SK-N-SH (cell line): ENCODE measurements at regions not wholly inside any gene's neighbourhood (a gene's known extent, or its start where the extent isn't known, plus 50 kb on each side); places are given as distances from the start of the nearest gene placed in this dataset.
A peak's percentile ranks its signal among the peaks of the same experiment; 100 is the strongest.

Source experiments
- CTCF ChIA-PET: fragments of 300-600, 350-600 bp; formaldehyde crosslinking; extraction: SDS; loops from one replicate; lab custom pipeline; 2021; lab: Yijun Ruan, JAX
- POLR2A ChIA-PET: fragments of 350-600 bp; sonication (Branson Sonifier 250); formaldehyde crosslinking; extraction: SDS; loops from one replicate; lab custom pipeline; 2020; ENCODE audit warnings: antibody characterized with exemption, inconsistent platforms; lab: Yijun Ruan, JAX
- DNase-seq: peaks from one replicate; pipeline ENCODE4 v3.0.0; 2012
- H2AFZ ChIP-seq: fragments of 200-600 bp; sonication (generic); 2 replicates; pipeline ENCODE4 v1.8.1; 2016; ENCODE audit warnings: antibody characterized with exemption, mild to moderate bottlenecking, low read depth
- H3F3A ChIP-seq: fragments of 200-600 bp; sonication (generic); replicated peaks from 2 replicates; pipeline ENCODE3; 2016; ENCODE audit warnings: antibody characterized with exemption, mild to moderate bottlenecking; ENCODE audit not compliant: insufficient read depth
- H3K27ac ChIP-seq, 2 experiments: fragments of 200-500 bp in 1 of 2; fragments of 200-600 bp in 1 of 2; sonication (Bioruptor generic) in 1 of 2; sonication (generic), shearing (Covaris generic) in 1 of 2; 2 replicates each; pipeline versions ENCODE4 v1.5.1 to v1.6.1; 2014 to 2016; ENCODE audit warnings: low read depth in 2 of 2, inconsistent platforms in 1 of 2, low read length in 1 of 2, mild to moderate bottlenecking in 1 of 2, mixed read lengths in 1 of 2
- H3K27me3 ChIP-seq: fragments of 200-600 bp; sonication (generic), shearing (Covaris generic); 2 replicates; pipeline ENCODE4 v1.6.1; 2016; ENCODE audit warnings: mixed run types; ENCODE audit not compliant: insufficient read depth
- H3K36me3 ChIP-seq, 2 experiments: fragments of 200-500 bp in 1 of 2; fragments of 200-600 bp in 1 of 2; sonication (Bioruptor generic) in 1 of 2; sonication (generic) in 1 of 2; replicated peaks in 1 of 2; 2 replicates each; pipeline versions ENCODE3 to v1.5.1; 2014 to 2016; ENCODE audit warnings: low read length in 1 of 2, mild to moderate bottlenecking in 1 of 2; ENCODE audit not compliant: insufficient read depth in 2 of 2, control insufficient read depth in 1 of 2
- H3K4me1 ChIP-seq, 2 experiments: fragments of 200-500 bp in 1 of 2; fragments of 200-600 bp in 1 of 2; sonication (Bioruptor generic) in 1 of 2; sonication (generic), shearing (Covaris generic) in 1 of 2; 2 replicates each; pipeline versions ENCODE4 v1.5.1 to v1.6.1; 2014 to 2016; ENCODE audit warnings: low read depth in 1 of 2, low read length in 1 of 2, mixed run types in 1 of 2; ENCODE audit not compliant: insufficient read depth in 2 of 2, control insufficient read depth in 1 of 2
- H3K4me2 ChIP-seq: fragments of 200-600 bp; sonication (generic), shearing (Covaris generic); 2 replicates; pipeline ENCODE4 v1.6.1; 2017; ENCODE audit warnings: mixed run types
- H3K4me3 ChIP-seq, 2 experiments: fragments of 200-500 bp in 1 of 2; fragments of 200-600 bp in 1 of 2; sonication (Bioruptor generic) in 1 of 2; sonication (generic), shearing (Covaris generic) in 1 of 2; 2 replicates each; pipeline versions ENCODE4 v1.5.1 to v1.8.1; 2014 to 2016; ENCODE audit warnings: low read depth in 2 of 2, inconsistent platforms in 1 of 2, low read length in 1 of 2, mild to moderate bottlenecking in 1 of 2, mixed read lengths in 1 of 2, moderate library complexity in 1 of 2
- H3K79me2 ChIP-seq: fragments of 200-600 bp; sonication (generic); 2 replicates; pipeline ENCODE4 v1.8.1; 2017; ENCODE audit warnings: mild to moderate bottlenecking; ENCODE audit not compliant: insufficient read depth
- H3K9ac ChIP-seq: fragments of 200-600 bp; sonication (generic); 2 replicates; pipeline ENCODE4 v1.6.1; 2017; ENCODE audit warnings: mixed run types
- H3K9me2 ChIP-seq: fragments of 200-600 bp; sonication (generic); 2 replicates; pipeline ENCODE4 v1.6.1; 2017; ENCODE audit warnings: mixed run types
- H3K9me3 ChIP-seq: fragments of 200-600 bp; sonication (generic); 2 replicates; pipeline ENCODE4 v1.6.1; 2017; ENCODE audit warnings: mixed run types, mild to moderate bottlenecking, moderate library complexity
- H4K20me1 ChIP-seq: fragments of 200-600 bp; sonication (generic); 2 replicates; pipeline ENCODE4 v1.6.1; 2017; ENCODE audit warnings: mild to moderate bottlenecking, mixed run types; ENCODE audit not compliant: insufficient read depth
- CHD2 ChIP-seq: fragments of 150-350 bp; IDR thresholded peaks from 2 replicates; pipeline ENCODE4 v1.6.1; 2018; ENCODE audit warnings: low read length; ENCODE audit not compliant: partially characterized antibody
- ELF1 ChIP-seq: IDR thresholded peaks from 2 replicates; pipeline ENCODE4 v1.4.0; 2012
- FOXJ3 ChIP-seq: sonication (generic); formaldehyde crosslinking; IDR thresholded peaks from 2 replicates; pipeline ENCODE4 v1.5.1; 2020; ENCODE audit warnings: mild to moderate bottlenecking, missing genetic modification reagents
- GABPA ChIP-seq: IDR thresholded peaks from 2 replicates; pipeline ENCODE4 v1.4.0; 2012; ENCODE audit warnings: low read depth, mild to moderate bottlenecking
- JUND ChIP-seq: IDR thresholded peaks from 2 replicates; pipeline ENCODE4 v1.4.0; 2012
- MEF2A ChIP-seq: IDR thresholded peaks from 2 replicates; pipeline ENCODE4 v1.4.0; 2012; ENCODE audit warnings: low read depth, borderline replicate concordance
- POLR2AphosphoS5 ChIP-seq: IDR thresholded peaks from 2 replicates; pipeline ENCODE4 v1.6.1; 2012; ENCODE audit warnings: low read depth, low read length
- RAD21 ChIP-seq: IDR thresholded peaks from 2 replicates; pipeline ENCODE4 v1.6.1; 2012; ENCODE audit warnings: mild to moderate bottlenecking, low read length
- RFX5 ChIP-seq: IDR thresholded peaks from 2 replicates; pipeline ENCODE4 v1.6.1; 2012; ENCODE audit warnings: mild to moderate bottlenecking, improper control_type of control experiment, low read length
- RXRA ChIP-seq: IDR thresholded peaks from 2 replicates; pipeline ENCODE4 v1.4.0; 2012; ENCODE audit warnings: low read depth, mild to moderate bottlenecking, borderline replicate concordance
- SIN3A ChIP-seq: IDR thresholded peaks from 2 replicates; pipeline ENCODE4 v1.6.1; 2012; ENCODE audit warnings: low read depth, mild to moderate bottlenecking, low read length, moderate library complexity, borderline replicate concordance
- TAF1 ChIP-seq: IDR thresholded peaks from 2 replicates; pipeline ENCODE4 v1.6.1; 2012; ENCODE audit warnings: low read depth, mild to moderate bottlenecking, low read length, moderate library complexity, borderline replicate concordance
- TEAD4 ChIP-seq: IDR thresholded peaks from 2 replicates; pipeline ENCODE4 v1.4.0; 2012; ENCODE audit warnings: mild to moderate bottlenecking, borderline replicate concordance; ENCODE audit not compliant: insufficient read depth
- WGBS: methylation state at CpG from one replicate; pipeline ENCODE4 v1.1.6; 2017; ENCODE audit warnings: low lambda C conversion rate; 5-methylcytosine and 5-hydroxymethylcytosine counted together
- TF ChIP-seq, protein P1 (sequence below): fragments of 150-350 bp; IDR thresholded peaks from 2 replicates; pipeline ENCODE4 v1.6.1; 2017; ENCODE audit warnings: antibody characterized with exemption, low read length, low read depth, borderline replicate concordance
- TF ChIP-seq, protein P2 (sequence below): IDR thresholded peaks from 2 replicates; pipeline ENCODE4 v1.4.0; 2012; ENCODE audit warnings: low read depth
- TF ChIP-seq, protein P3 (sequence below): IDR thresholded peaks from 2 replicates; pipeline ENCODE4; 2012
- TF ChIP-seq, protein P4 (sequence below): IDR thresholded peaks from 2 replicates; pipeline ENCODE4 v1.6.1; 2012; ENCODE audit warnings: mild to moderate bottlenecking, low read depth, low read length, moderate library complexity

DNA sequence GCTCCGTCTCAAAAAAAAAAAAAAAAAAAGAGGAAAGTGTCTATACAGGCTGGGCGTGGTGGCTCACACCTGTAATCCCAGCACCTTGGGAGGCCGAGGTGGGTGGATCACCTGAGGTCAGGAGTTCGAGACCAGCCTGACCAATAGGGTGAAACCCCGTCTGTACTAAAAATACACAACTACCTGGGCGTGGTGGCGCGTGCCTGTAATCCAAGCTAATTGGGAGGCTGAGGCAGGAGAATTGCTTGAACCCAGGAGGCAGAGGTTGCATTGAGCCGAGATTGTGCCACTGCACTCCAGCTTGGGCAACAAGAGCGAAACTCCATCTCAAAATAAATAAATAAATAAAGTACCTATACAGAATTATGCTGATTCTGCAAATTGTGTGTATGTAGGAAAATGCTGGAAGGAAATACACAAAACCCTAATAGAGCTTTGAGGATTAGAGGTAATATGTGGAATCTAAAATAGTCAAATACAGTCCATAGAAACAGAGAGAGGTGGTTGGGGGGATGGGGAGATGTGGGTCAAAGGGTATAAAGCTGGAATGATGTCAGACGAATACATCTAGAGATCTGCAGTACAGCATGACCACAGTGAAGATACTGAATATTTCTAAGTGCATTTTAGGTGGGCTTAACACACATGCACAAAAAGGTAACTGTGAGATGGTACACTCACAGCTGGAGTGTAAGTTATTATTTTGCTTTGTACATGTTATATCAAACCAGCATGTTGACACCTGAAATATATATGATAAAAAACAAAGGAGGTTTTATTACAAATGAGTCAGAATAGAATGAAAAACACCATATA is 174.5 kb upstream of the KLF14 start:
- Histone ChIP-seq H3K9ac (peak overlapping the region; percentile 98), H2AFZ (no peak overlapping the region), H3F3A (peaks cover 96% of the 10 kb centered on the region), H4K20me1 (peaks cover 40% of the 10 kb centered on the region), H3K27me3 (no peaks in the 10 kb centered on the region), H3K36me3 (peaks cover 4 to 45% of the 10 kb centered on the region in 2 experiments), H3K4me3 (peak overlapping the region; percentile 62 to 68; a peak in 3 of 4 replicates), H3K9me2 (no peaks in the 10 kb centered on the region), H3K9me3 (no peaks in the 10 kb centered on the region), H3K4me2 (peak overlapping the region; percentile 89), H3K79me2 (peaks cover 87% of the 10 kb centered on the region), H3K4me1 (peaks cover 12 to 28% of the 10 kb centered on the region in 2 experiments), H3K27ac (peak overlapping the region in 1 of 2 experiments; percentile 100; a peak in 3 of 4 replicates)
- POLR2A ChIA-PET = no interaction called here
- CTCF ChIA-PET = interaction anchor here (1.7 to 2.0 kb wide), 2 partner anchors 34 to 132 kb away, joined by 3 to 8 read pairs; no protein-coding TSS in a partner anchor
- DNase-seq = no peak
- WGBS = 85% methylated on average over 11 of the region's 11 CpGs
- TF ChIP-seq, protein P1, sequence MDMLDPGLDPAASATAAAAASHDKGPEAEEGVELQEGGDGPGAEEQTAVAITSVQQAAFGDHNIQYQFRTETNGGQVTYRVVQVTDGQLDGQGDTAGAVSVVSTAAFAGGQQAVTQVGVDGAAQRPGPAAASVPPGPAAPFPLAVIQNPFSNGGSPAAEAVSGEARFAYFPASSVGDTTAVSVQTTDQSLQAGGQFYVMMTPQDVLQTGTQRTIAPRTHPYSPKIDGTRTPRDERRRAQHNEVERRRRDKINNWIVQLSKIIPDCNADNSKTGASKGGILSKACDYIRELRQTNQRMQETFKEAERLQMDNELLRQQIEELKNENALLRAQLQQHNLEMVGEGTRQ = no peak
- TF ChIP-seq ELF1 = no peak
- no peak for TF ChIP-seq SIN3A
- TF ChIP-seq POLR2AphosphoS5 = peak; percentile 68; the same call in 1 of the 2 replicates
- TF ChIP-seq FOXJ3 = no peak
- no peak for TF ChIP-seq RAD21
- no peak for TF ChIP-seq CHD2
- TF ChIP-seq MEF2A = no peak
- TF ChIP-seq TEAD4 = no peak
- TF ChIP-seq GABPA = no peak
- TF ChIP-seq, protein P2, sequence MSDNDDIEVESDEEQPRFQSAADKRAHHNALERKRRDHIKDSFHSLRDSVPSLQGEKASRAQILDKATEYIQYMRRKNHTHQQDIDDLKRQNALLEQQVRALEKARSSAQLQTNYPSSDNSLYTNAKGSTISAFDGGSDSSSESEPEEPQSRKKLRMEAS = no peak
- peak; percentile 24; the same call in 1 of the 2 replicates for TF ChIP-seq RXRA
- TF ChIP-seq, protein P3, sequence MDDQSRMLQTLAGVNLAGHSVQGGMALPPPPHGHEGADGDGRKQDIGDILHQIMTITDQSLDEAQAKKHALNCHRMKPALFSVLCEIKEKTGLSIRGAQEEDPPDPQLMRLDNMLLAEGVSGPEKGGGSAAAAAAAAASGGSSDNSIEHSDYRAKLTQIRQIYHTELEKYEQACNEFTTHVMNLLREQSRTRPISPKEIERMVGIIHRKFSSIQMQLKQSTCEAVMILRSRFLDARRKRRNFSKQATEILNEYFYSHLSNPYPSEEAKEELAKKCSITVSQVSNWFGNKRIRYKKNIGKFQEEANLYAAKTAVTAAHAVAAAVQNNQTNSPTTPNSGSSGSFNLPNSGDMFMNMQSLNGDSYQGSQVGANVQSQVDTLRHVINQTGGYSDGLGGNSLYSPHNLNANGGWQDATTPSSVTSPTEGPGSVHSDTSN = no peak
- no peak for TF ChIP-seq TAF1
- 0 out of 2 replicates have a peak, but pooled peaks have one; percentile 2 for TF ChIP-seq JUND
- TF ChIP-seq, protein P4, sequence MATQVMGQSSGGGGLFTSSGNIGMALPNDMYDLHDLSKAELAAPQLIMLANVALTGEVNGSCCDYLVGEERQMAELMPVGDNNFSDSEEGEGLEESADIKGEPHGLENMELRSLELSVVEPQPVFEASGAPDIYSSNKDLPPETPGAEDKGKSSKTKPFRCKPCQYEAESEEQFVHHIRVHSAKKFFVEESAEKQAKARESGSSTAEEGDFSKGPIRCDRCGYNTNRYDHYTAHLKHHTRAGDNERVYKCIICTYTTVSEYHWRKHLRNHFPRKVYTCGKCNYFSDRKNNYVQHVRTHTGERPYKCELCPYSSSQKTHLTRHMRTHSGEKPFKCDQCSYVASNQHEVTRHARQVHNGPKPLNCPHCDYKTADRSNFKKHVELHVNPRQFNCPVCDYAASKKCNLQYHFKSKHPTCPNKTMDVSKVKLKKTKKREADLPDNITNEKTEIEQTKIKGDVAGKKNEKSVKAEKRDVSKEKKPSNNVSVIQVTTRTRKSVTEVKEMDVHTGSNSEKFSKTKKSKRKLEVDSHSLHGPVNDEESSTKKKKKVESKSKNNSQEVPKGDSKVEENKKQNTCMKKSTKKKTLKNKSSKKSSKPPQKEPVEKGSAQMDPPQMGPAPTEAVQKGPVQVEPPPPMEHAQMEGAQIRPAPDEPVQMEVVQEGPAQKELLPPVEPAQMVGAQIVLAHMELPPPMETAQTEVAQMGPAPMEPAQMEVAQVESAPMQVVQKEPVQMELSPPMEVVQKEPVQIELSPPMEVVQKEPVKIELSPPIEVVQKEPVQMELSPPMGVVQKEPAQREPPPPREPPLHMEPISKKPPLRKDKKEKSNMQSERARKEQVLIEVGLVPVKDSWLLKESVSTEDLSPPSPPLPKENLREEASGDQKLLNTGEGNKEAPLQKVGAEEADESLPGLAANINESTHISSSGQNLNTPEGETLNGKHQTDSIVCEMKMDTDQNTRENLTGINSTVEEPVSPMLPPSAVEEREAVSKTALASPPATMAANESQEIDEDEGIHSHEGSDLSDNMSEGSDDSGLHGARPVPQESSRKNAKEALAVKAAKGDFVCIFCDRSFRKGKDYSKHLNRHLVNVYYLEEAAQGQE = no peak
- TF ChIP-seq RFX5 = no peak
